Endodermal cell (in vitro differentiated cells): ENCODE measurements at regions not wholly inside any gene's neighbourhood (a gene's known extent, or its start where the extent isn't known, plus 50 kb on each side); places are given as distances from the start of the nearest gene placed in this dataset.

Experiments
- DNase-seq: peaks from one replicate; pipeline ENCODE4 v3.0.0-alpha.2; 2017
- H3K27ac ChIP-seq: 2 replicates; pipeline ENCODE4 v1.5.1; 2013; ENCODE audit warnings: mild to moderate bottlenecking, low read depth, low read length, moderate library complexity
- H3K27me3 ChIP-seq: 2 replicates; pipeline ENCODE4 v1.6.1; 2013; ENCODE audit warnings: mild to moderate bottlenecking, low read length, moderate library complexity; ENCODE audit not compliant: insufficient read depth, control insufficient read depth, poor library complexity, severe bottlenecking
- H3K36me3 ChIP-seq: 2 replicates; pipeline ENCODE4 v1.7.0; 2013; ENCODE audit warnings: mild to moderate bottlenecking, low read length, moderate library complexity; ENCODE audit not compliant: control insufficient read depth, insufficient read depth
- H3K4me1 ChIP-seq: one replicate; pipeline ENCODE4 v1.7.0; 2013; ENCODE audit warnings: low read length; ENCODE audit not compliant: control insufficient read depth, insufficient read depth
- H3K4me3 ChIP-seq: 2 replicates; pipeline ENCODE4 v1.5.1; 2013; ENCODE audit warnings: mild to moderate bottlenecking, low read length, moderate library complexity
- H3K9ac ChIP-seq: 2 replicates; pipeline ENCODE4 v1.6.1; 2013; ENCODE audit warnings: mild to moderate bottlenecking, low read length, moderate library complexity; ENCODE audit not compliant: poor library complexity, severe bottlenecking; ENCODE audit errors: extremely low read depth
- H3K9me3 ChIP-seq: 2 replicates; pipeline ENCODE4 v1.6.1; 2013; ENCODE audit warnings: mild to moderate bottlenecking, low read length, moderate library complexity; ENCODE audit not compliant: control insufficient read depth
- H3K27ac Mint-ChIP-seq: 2 replicates; pipeline ENCODE4 v1.8.0; 2020; ENCODE audit warnings: mixed read lengths
- H3K27me3 Mint-ChIP-seq: 2 replicates; pipeline ENCODE4 v1.8.0; 2021; ENCODE audit warnings: mild to moderate bottlenecking, mixed read lengths; ENCODE audit not compliant: insufficient read depth
- H3K36me3 Mint-ChIP-seq: 2 replicates; pipeline ENCODE4 v1.8.0; 2020; ENCODE audit warnings: low read depth, mixed read lengths
- H3K4me1 Mint-ChIP-seq: 2 replicates; pipeline ENCODE4 v1.8.0; 2020; ENCODE audit warnings: mixed read lengths
- H3K4me3 Mint-ChIP-seq: 2 replicates; pipeline ENCODE4 v1.8.0; 2020; ENCODE audit warnings: mild to moderate bottlenecking, moderate library complexity, mixed read lengths
- H3K9me3 Mint-ChIP-seq: 2 replicates; pipeline ENCODE4 v1.8.0; 2020; ENCODE audit warnings: mild to moderate bottlenecking, mixed read lengths
- WGBS, 2 experiments: methylation state at CpG; one replicate each; pipeline versions ENCODE4 v1.1.5 to v1.1.7; 2013; ENCODE audit warnings: missing lambda C conversion rate in 2 of 2, mixed read lengths in 1 of 2; ENCODE audit not compliant: insufficient coverage in 1 of 2, insufficient read length in 1 of 2; 5-methylcytosine and 5-hydroxymethylcytosine counted together
- TF ChIP-seq, protein P1 (sequence below): fragments of 200-600 bp; sonication (generic); conservative IDR thresholded peaks from 2 replicates; pipeline ENCODE4 v1.5.0; 2021; ENCODE audit warnings: antibody characterized with exemption, mild to moderate bottlenecking

- no peaks in the 10 kb centered on the region for H3K36me3 ChIP-seq
- no peaks in the 10 kb centered on the region for H3K27me3 ChIP-seq
- Mint-ChIP-seq H3K27me3 (peaks cover 3% of the 10 kb centered on the region), H3K9me3 (no peaks in the 10 kb centered on the region), H3K4me1 (peaks cover 25% of the 10 kb centered on the region), H3K36me3 (no peaks in the 10 kb centered on the region), H3K4me3 (no peak overlapping the region), H3K27ac (no peak overlapping the region)
- TF ChIP-seq, protein P1, sequence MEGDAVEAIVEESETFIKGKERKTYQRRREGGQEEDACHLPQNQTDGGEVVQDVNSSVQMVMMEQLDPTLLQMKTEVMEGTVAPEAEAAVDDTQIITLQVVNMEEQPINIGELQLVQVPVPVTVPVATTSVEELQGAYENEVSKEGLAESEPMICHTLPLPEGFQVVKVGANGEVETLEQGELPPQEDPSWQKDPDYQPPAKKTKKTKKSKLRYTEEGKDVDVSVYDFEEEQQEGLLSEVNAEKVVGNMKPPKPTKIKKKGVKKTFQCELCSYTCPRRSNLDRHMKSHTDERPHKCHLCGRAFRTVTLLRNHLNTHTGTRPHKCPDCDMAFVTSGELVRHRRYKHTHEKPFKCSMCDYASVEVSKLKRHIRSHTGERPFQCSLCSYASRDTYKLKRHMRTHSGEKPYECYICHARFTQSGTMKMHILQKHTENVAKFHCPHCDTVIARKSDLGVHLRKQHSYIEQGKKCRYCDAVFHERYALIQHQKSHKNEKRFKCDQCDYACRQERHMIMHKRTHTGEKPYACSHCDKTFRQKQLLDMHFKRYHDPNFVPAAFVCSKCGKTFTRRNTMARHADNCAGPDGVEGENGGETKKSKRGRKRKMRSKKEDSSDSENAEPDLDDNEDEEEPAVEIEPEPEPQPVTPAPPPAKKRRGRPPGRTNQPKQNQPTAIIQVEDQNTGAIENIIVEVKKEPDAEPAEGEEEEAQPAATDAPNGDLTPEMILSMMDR = no peak
- no peaks in the 10 kb centered on the region for H3K9me3 ChIP-seq
- H3K4me1 ChIP-seq = no peaks in the 10 kb centered on the region
- no peak overlapping the region for H3K9ac ChIP-seq
- no peak for DNase-seq
- no peak overlapping the region for H3K27ac ChIP-seq
- H3K4me3 ChIP-seq = no peak overlapping the region
- WGBS, 2 experiments = 93 to 100% methylated on average over 2 to 4 of the region's 4 CpGs
These were observed 279.0 kb downstream of the AUH start for GRCh38 chr9:91082731-91083130.

DNA sequence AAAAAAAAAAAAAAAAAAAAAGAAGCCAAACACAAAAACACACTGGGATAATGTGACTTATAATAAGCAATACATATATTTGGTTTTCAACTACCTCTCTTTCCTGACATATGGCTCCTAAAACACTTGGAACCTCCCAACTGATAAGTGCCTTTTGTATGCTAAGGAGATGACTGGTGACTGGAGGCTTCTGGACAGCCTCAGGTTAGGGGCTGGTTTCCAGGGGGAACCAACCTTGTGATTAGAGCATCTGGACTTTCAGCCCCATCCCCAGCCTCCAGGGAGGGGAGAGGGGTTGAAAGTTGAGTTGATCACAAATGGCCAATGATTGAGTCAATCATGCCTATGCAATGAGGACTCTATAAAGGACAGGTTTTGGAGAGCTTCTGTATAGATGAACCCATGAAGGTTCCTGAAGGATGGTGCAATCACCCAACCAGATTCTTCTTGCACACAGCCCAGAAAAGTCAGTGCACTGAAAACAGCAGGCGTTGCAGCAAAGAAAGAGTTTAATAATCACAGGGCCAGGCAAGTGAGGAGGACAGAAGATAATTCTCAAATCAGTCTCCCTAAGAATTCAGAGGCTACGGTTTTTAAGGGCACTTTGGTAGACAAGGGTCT, 276.7 kb downstream of the AUH start:
- H3K36me3 Mint-ChIP-seq = no peaks in the 10 kb centered on the region
- TF ChIP-seq, protein P1 = no peak
- WGBS, 2 experiments = 94% methylated on average over 2 of the region's 2 CpGs
- no peak overlapping the region for H3K9ac ChIP-seq
- no peak overlapping the region for H3K4me3 Mint-ChIP-seq
- H3K27me3 ChIP-seq = no peaks in the 10 kb centered on the region
- H3K27ac ChIP-seq = no peak overlapping the region
- no peak for DNase-seq
- no peaks in the 10 kb centered on the region for H3K9me3 ChIP-seq
- H3K4me3 ChIP-seq = no peak overlapping the region
- H3K27ac Mint-ChIP-seq = no peak overlapping the region
- H3K36me3 ChIP-seq = no peaks in the 10 kb centered on the region
- H3K4me1 ChIP-seq = no peaks in the 10 kb centered on the region
- H3K27me3 Mint-ChIP-seq = peaks cover 3% of the 10 kb centered on the region
- H3K9me3 Mint-ChIP-seq = no peaks in the 10 kb centered on the region
- peaks cover 19% of the 10 kb centered on the region for H3K4me1 Mint-ChIP-seq

DNA sequence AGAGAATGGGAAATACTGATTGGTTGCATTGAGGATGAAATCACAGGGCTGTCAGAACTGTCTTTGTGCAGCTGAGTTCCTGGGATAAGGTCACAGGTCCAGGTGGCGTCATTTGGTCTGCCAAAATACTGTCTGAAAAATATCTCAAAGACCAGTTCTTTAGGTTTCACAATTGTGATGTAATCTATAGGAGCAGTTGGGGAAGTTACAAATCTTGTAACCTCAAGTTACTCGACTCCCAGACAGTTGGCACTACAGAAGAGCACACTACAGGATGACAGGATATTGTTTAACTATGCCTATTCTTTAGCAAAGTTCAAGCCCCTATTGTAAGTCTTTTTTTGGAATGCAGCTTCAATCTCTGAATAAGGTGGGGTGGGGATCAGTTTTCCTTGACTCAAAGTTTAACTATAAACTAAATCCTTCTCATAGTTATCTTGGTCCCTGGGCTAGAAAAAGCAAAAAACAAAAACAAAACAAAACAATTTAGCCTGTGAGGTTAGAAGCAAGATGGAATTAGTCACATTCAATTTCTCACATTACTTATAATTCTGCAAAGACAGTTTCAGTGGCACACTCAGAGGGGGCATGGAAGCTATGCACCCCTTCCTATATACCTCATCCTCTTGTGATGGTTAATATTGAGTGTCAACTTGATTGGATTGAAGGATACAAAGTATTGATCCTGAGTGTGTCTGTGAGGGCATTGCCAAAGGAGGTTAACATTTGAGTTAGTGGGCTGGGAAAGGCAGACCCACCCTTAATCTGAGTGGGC, 276.0 kb downstream of the AUH start:
- H3K9me3 ChIP-seq = no peaks in the 10 kb centered on the region
- no peak overlapping the region for H3K4me3 Mint-ChIP-seq
- H3K4me1 Mint-ChIP-seq = peaks cover 19% of the 10 kb centered on the region
- no peak overlapping the region for H3K9ac ChIP-seq
- H3K9me3 Mint-ChIP-seq = no peaks in the 10 kb centered on the region
- peaks cover 3% of the 10 kb centered on the region for H3K27me3 Mint-ChIP-seq
- DNase-seq = no peak
- no peaks in the 10 kb centered on the region for H3K36me3 Mint-ChIP-seq
- H3K27me3 ChIP-seq = no peaks in the 10 kb centered on the region
- no peak overlapping the region for H3K27ac Mint-ChIP-seq
- H3K36me3 ChIP-seq = no peaks in the 10 kb centered on the region
- H3K27ac ChIP-seq = no peak overlapping the region
- TF ChIP-seq, protein P1 = no peak
- WGBS, 2 experiments = 92 to 94% methylated on average over 2 of the region's 2 CpGs
- no peaks in the 10 kb centered on the region for H3K4me1 ChIP-seq
- H3K4me3 ChIP-seq = no peak overlapping the region
